HG03045 (cell line): ENCODE measurements at regions not wholly inside any gene's neighbourhood (a gene's known extent, or its start where the extent isn't known, plus 50 kb on each side); places are given as distances from the start of the nearest gene placed in this dataset.

Source experiments
- ATAC-seq: cut with Tn5 transposase; IDR thresholded peaks from one replicate; pipeline ENCODE4 v1.9.1; 2021; ENCODE audit warnings: mild to moderate bottlenecking, moderate library complexity; ENCODE audit not compliant: unreplicated experiment

- ATAC-seq, result no peak
Observed at GRCh38 chr16:73713778-73714495, 582.7 kb upstream of the PSMD7 start.

GRCh38 chr16:73713251-73713650 is 583.4 kb upstream of the PSMD7 start:
- ATAC-seq, result no peak

GRCh38 chr16:73711406-73712080 is 585.1 kb upstream of the PSMD7 start:
- ATAC-seq, result no peak

GRCh38 chr16:73710526-73710925 is 586.1 kb upstream of the PSMD7 start:
- ATAC-seq, result no peak

GRCh38 chr16:73707863-73708262 is 588.8 kb upstream of the PSMD7 start:
- ATAC-seq, result no peak

- no peak for ATAC-seq
Observed at GRCh38 chr16:73703891-73704290, 592.7 kb upstream of the PSMD7 start.

- no peak for ATAC-seq
Observed at GRCh38 chr16:73697336-73697735, 599.3 kb upstream of the PSMD7 start.

- ATAC-seq, result no peak
Observed at GRCh38 chr16:73692861-73693260, 603.8 kb upstream of the PSMD7 start.

- no peak for ATAC-seq
Observed at GRCh38 chr16:73683804-73684203, 612.8 kb upstream of the PSMD7 start.

- no peak for ATAC-seq
Observed at GRCh38 chr16:73672135-73672534, 624.2 kb upstream of the ZFHX3 start.

- ATAC-seq, result no peak
Observed at GRCh38 chr16:73670836-73671820, 623.2 kb upstream of the ZFHX3 start.

GRCh38 chr16:73669535-73670274 is 621.8 kb upstream of the ZFHX3 start:
- ATAC-seq, result no peak

GRCh38 chr16:73663720-73664119 is 615.8 kb upstream of the ZFHX3 start:
- no peak for ATAC-seq

- no peak for ATAC-seq
Observed at GRCh38 chr16:73636196-73636595, 588.3 kb upstream of the ZFHX3 start.

- ATAC-seq, result no peak
Observed at GRCh38 chr16:73629011-73629410, 581.1 kb upstream of the ZFHX3 start.

- ATAC-seq, result no peak
Observed at GRCh38 chr16:73617738-73618137, 569.8 kb upstream of the ZFHX3 start.

GRCh38 chr16:73616770-73617169 is 568.8 kb upstream of the ZFHX3 start:
- ATAC-seq, result no peak

- ATAC-seq, result no peak
Observed at GRCh38 chr16:73616166-73616753, 568.3 kb upstream of the ZFHX3 start.

GRCh38 chr16:73615071-73615940 is 567.4 kb upstream of the ZFHX3 start:
- ATAC-seq, result no peak
